Body of pancreas (tissue), 4 donors: ENCODE measurements at regions not wholly inside any gene's neighbourhood (a gene's known extent, or its start where the extent isn't known, plus 50 kb on each side); places are given as distances from the start of the nearest gene placed in this dataset.

Experiments used
- POLR2A ChIP-seq, 3 donors: fragments of 450-650 bp; IDR thresholded peaks; one replicate each; pipeline ENCODE4 v1.6.1; 2016; ENCODE audit warnings: antibody characterized with exemption in 3 of 3, mild to moderate bottlenecking in 2 of 3
- TF ChIP-seq, protein P1 (sequence below), 7 experiments: fragments of 450-650 bp in 4 of 7; fragments of 200-600 bp in 3 of 7; sonication (generic) in 3 of 7; IDR thresholded peaks; one replicate each; pipeline ENCODE4 v1.5.1; 2016 to 2019; ENCODE audit warnings: antibody characterized with exemption in 7 of 7

DNA sequence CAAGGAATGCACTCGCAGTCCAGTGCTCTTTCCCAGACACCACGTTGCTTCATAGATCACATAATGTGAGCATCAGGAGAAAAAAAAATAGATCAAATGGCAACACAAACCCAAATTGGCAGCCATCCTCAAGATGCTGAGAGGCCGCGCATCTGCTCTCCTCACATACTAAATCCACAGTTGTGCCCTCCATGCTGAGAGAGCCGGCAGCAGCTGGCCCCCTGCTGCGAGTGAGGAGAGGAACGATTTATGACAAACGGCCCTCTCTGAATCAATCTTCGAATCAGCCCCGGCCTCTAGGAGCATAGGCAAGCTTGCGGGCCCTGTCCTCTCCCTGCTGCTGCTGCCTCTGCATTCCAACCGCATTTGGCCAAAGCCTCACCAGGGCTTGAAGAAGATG, 159.9 kb upstream of the TENM4 start:
- TF ChIP-seq, protein P1, sequence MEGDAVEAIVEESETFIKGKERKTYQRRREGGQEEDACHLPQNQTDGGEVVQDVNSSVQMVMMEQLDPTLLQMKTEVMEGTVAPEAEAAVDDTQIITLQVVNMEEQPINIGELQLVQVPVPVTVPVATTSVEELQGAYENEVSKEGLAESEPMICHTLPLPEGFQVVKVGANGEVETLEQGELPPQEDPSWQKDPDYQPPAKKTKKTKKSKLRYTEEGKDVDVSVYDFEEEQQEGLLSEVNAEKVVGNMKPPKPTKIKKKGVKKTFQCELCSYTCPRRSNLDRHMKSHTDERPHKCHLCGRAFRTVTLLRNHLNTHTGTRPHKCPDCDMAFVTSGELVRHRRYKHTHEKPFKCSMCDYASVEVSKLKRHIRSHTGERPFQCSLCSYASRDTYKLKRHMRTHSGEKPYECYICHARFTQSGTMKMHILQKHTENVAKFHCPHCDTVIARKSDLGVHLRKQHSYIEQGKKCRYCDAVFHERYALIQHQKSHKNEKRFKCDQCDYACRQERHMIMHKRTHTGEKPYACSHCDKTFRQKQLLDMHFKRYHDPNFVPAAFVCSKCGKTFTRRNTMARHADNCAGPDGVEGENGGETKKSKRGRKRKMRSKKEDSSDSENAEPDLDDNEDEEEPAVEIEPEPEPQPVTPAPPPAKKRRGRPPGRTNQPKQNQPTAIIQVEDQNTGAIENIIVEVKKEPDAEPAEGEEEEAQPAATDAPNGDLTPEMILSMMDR (IDR thresholded peaks at IDR 0.05): no peak
- no peak for TF ChIP-seq POLR2A (IDR thresholded peaks at IDR 0.05)
